ENCODE measurements at regions not wholly inside any gene's neighbourhood (a gene's known extent, or its start where the extent isn't known, plus 50 kb on each side); places are given as distances from the start of the nearest gene placed in this dataset.
"Not testable (repeated sequence)": the region's sequence is repeated elsewhere in the genome, so short reads cannot be mapped to it uniquely, and the experiment has no call there.

GRCh38 chr3:68650657-68651056 lies 281.7 kb downstream of the TAFA4 start:
- TF ChIP-seq CTCF, POLR2A, EP300 (IDR thresholded peaks at IDR 0.05): not testable (repeated sequence)

All from tibial nerve (tissue), 4 donors.